ENCODE measurements at regions not wholly inside any gene's neighbourhood (a gene's known extent, or its start where the extent isn't known, plus 50 kb on each side); places are given as distances from the start of the nearest gene placed in this dataset.
"Not testable (repeated sequence)": the region's sequence is repeated elsewhere in the genome, so short reads cannot be mapped to it uniquely, and the experiment has no call there.

DNA sequence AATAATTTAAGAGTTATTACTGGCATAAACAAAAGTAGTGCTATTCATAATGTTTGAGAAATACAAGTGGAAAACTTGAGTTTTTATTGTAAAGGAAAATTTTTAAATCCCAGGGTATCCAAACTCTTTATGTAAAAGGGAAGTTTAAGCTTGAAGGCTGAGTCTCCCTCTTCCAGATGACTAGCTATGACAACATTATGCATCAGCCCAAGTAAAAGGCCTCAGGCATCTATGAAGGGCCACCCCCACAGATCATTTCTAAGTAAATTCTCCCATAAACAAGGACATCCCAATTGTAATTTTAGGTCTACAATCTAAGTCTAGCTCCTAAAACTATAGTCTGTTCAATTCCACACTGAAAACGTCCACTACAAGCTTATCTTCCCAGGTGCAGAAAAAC lies 166.2 kb upstream of the STEAP1 start:
- no peaks in the 10 kb centered on the region for H3K4me1 Mint-ChIP-seq
- no peak overlapping the region for H3K4me3 Mint-ChIP-seq
- no peaks in the 10 kb centered on the region for H3K27me3 Mint-ChIP-seq
- H3K9me3 Mint-ChIP-seq: peaks cover 3% of the 10 kb centered on the region
- ATAC-seq: no peak
- no peaks in the 10 kb centered on the region for H3K36me3 Mint-ChIP-seq
- H3K27ac Mint-ChIP-seq: no peak overlapping the region

GRCh38 chr7:89989454-89989853 lies 164.8 kb upstream of the STEAP1 start:
- H3K27me3 Mint-ChIP-seq: no peaks in the 10 kb centered on the region
- H3K9me3 Mint-ChIP-seq: no peaks in the 10 kb centered on the region
- no peak for ATAC-seq
- no peak overlapping the region for H3K27ac Mint-ChIP-seq
- H3K4me3 Mint-ChIP-seq: no peak overlapping the region
- H3K4me1 Mint-ChIP-seq: no peaks in the 10 kb centered on the region
- H3K36me3 Mint-ChIP-seq: no peaks in the 10 kb centered on the region

DNA sequence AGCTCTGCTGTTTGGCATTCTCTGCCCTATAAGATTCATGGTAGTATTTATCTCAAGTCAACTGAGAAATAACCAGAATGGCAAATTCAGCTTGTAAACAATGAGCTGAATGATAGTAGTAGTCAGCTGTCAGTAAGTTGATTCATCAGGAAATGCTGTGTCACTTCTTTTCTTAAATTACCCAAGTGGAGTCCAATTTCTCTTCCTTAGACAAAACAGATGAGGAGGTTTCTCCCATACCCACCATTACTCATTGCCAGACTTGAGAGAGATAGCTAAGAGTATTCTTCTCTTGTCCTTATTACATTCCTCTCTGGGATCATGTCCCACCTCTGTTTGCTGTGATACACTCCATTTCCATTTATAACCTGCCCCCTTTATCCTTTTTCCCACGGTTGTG lies 159.8 kb upstream of the STEAP1 start:
- no peak for ATAC-seq
- H3K36me3 Mint-ChIP-seq: no peaks in the 10 kb centered on the region
- no peak overlapping the region for H3K4me3 Mint-ChIP-seq
- H3K4me1 Mint-ChIP-seq: no peaks in the 10 kb centered on the region
- no peaks in the 10 kb centered on the region for H3K27me3 Mint-ChIP-seq
- H3K27ac Mint-ChIP-seq: no peak overlapping the region
- H3K9me3 Mint-ChIP-seq: peaks cover 10% of the 10 kb centered on the region

DNA sequence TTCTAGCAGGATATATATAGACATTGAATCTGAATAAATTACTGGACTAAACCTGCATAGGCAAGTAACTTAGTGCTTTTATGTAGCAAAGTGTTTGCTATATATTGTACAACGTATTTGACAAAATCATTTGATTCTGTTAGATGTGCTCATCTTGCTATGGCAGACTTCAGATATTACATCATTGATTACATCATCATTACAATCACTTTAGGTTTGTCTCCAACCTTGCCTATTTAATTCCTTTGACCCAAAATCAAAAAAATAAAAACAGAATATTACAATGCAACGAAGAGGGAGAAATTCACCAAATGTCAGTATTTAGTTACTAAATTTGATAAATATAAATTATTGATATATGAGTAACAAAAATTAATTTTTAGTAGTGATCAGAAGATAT lies 155.7 kb upstream of the STEAP1 start:
- Mint-ChIP-seq H3K4me3 (no peak overlapping the region), H3K27ac (no peak overlapping the region), H3K9me3 (peaks cover 10% of the 10 kb centered on the region), H3K36me3 (no peaks in the 10 kb centered on the region), H3K4me1 (no peaks in the 10 kb centered on the region), H3K27me3 (no peaks in the 10 kb centered on the region)
- ATAC-seq: no peak

DNA sequence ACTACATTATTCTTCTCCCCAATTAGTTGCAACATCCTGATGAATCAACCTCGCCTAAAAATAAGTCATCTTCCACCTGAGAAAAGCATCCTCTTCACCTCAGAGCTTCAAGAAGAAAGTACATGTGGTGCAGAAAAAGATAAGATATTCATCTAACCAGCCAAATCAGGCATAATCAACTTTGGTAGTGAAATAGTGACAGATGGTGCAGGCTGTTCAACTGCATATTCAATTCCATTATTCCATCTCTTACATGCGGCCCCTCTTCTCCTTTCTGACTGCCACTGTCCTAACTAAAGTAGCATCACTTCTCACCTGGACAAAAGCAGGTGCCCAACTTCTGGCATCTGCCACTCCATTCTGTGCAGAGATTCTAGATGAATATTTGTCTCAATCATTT lies 148.4 kb upstream of the STEAP1 start:
- ATAC-seq: no peak
- no peak overlapping the region for H3K4me3 Mint-ChIP-seq
- H3K36me3 Mint-ChIP-seq: no peaks in the 10 kb centered on the region
- H3K9me3 Mint-ChIP-seq: peaks cover 3% of the 10 kb centered on the region
- H3K27ac Mint-ChIP-seq: no peak overlapping the region
- H3K4me1 Mint-ChIP-seq: no peaks in the 10 kb centered on the region
- H3K27me3 Mint-ChIP-seq: no peaks in the 10 kb centered on the region

- Mint-ChIP-seq H3K4me3 (no peak overlapping the region), H3K27ac (no peak overlapping the region), H3K36me3 (no peaks in the 10 kb centered on the region), H3K27me3 (no peaks in the 10 kb centered on the region), H3K4me1 (no peaks in the 10 kb centered on the region), H3K9me3 (peaks cover 3% of the 10 kb centered on the region)
- ATAC-seq: no peak
Observed at GRCh38 chr7:90007001-90007654, 147.1 kb upstream of the STEAP1 start.

GRCh38 chr7:90007831-90008230 lies 146.4 kb upstream of the STEAP1 start:
- ATAC-seq: no peak
- Mint-ChIP-seq H3K4me3 (no peak overlapping the region), H3K9me3 (peaks cover 3% of the 10 kb centered on the region), H3K36me3 (no peaks in the 10 kb centered on the region), H3K27ac (no peak overlapping the region), H3K27me3 (no peaks in the 10 kb centered on the region), H3K4me1 (no peaks in the 10 kb centered on the region)

DNA sequence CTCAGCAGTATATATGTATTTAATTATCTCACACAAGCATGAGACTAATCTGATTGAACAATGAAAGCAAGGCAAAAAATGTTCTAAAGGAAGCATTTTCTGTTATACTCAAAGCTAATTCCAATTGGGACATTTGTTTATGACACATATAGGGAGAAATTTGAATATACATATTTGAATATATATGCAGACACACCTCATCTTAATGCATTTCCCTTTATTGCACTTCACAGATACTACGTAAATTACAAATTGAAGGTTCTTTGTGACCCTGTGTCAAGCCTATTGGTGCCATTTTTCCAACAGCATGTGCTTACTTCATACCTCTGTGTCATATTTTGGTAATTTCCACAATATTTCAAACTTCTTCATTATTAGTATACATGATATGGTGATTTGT lies 132.1 kb upstream of the STEAP1 start:
- ATAC-seq: no peak
- Mint-ChIP-seq H3K9me3 (peaks cover 2% of the 10 kb centered on the region), H3K27me3 (no peaks in the 10 kb centered on the region), H3K27ac (no peak overlapping the region), H3K4me1 (no peaks in the 10 kb centered on the region), H3K4me3 (no peak overlapping the region), H3K36me3 (no peaks in the 10 kb centered on the region)

GRCh38 chr7:90025771-90026170 lies 128.5 kb upstream of the STEAP1 start:
- ATAC-seq: no peak

DNA sequence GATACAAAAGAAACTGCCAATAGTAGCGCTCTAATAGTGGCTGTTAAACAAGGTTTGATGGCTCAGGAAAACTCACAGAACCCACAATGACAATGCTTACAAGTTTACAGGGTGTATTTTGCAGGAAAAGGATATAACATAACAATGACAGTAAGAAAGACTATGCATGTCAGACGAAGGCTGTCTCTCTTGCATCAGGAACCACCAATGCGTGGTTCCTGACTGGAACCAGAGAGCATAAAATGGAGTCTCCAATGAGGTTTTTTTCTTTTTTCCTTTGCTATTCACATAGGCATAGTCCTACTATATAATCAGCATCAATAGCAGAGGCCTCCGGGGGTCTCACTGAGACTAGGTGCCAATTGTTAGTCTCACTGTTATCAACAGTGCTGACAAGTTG lies 120.4 kb upstream of the STEAP1 start:
- Mint-ChIP-seq H3K36me3 (no peaks in the 10 kb centered on the region), H3K4me3 (no peak overlapping the region), H3K27ac (no peak overlapping the region), H3K4me1 (no peaks in the 10 kb centered on the region), H3K27me3 (no peaks in the 10 kb centered on the region), H3K9me3 (peaks cover 7% of the 10 kb centered on the region)
- no peak for ATAC-seq

More at GRCh38 chr7:90025771-90026170, 128.5 kb upstream of the STEAP1 start:
- Mint-ChIP-seq H3K9me3 (peaks cover 2% of the 10 kb centered on the region), H3K36me3 (no peaks in the 10 kb centered on the region), H3K4me3 (no peak overlapping the region), H3K27me3 (no peaks in the 10 kb centered on the region), H3K4me1 (no peaks in the 10 kb centered on the region), H3K27ac (no peak overlapping the region)

DNA sequence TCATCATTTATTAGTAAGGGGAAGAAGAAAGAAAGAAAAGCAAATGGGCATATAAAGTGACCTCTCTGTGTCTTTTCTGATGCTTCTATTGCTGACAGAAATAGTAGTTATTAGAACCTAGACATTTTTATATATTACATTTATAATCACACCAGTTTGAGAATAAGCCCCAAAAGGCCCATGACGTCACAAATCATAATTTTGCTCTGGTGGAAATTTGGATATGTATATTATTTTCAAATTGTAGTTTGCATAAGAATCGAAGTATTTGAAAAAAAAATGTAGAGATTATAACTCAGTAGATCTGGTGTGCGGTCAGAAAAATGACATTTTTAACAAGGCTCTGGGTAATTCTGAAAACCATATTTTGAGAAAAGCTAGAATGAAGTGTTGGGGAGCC lies 101.2 kb upstream of the STEAP1 start:
- Mint-ChIP-seq H3K36me3 (no peaks in the 10 kb centered on the region), H3K27ac (no peak overlapping the region), H3K27me3 (no peaks in the 10 kb centered on the region), H3K4me3 (no peak overlapping the region), H3K9me3 (peaks cover 9% of the 10 kb centered on the region), H3K4me1 (no peaks in the 10 kb centered on the region)
- ATAC-seq: no peak

GRCh38 chr7:90061077-90061476 lies 93.2 kb upstream of the STEAP1 start:
- Mint-ChIP-seq H3K27ac (no peak overlapping the region), H3K4me3 (no peak overlapping the region), H3K27me3 (peaks cover 6% of the 10 kb centered on the region), H3K9me3 (no peaks in the 10 kb centered on the region), H3K4me1 (no peaks in the 10 kb centered on the region), H3K36me3 (no peaks in the 10 kb centered on the region)
- no peak for ATAC-seq

- ATAC-seq: no peak
Observed at GRCh38 chr7:90064370-90064769, 89.9 kb upstream of the STEAP1 start.

GRCh38 chr7:90067171-90067570 lies 87.1 kb upstream of the STEAP1 start:
- Mint-ChIP-seq H3K27ac (no peak overlapping the region), H3K36me3 (no peaks in the 10 kb centered on the region), H3K9me3 (no peaks in the 10 kb centered on the region), H3K27me3 (peaks cover 6% of the 10 kb centered on the region), H3K4me1 (no peaks in the 10 kb centered on the region), H3K4me3 (no peak overlapping the region)
- no peak for ATAC-seq

More at GRCh38 chr7:90064370-90064769, 89.9 kb upstream of the STEAP1 start:
- no peak overlapping the region for H3K4me3 Mint-ChIP-seq
- H3K4me1 Mint-ChIP-seq: no peaks in the 10 kb centered on the region
- peaks cover 6% of the 10 kb centered on the region for H3K27me3 Mint-ChIP-seq
- no peak overlapping the region for H3K27ac Mint-ChIP-seq
- no peaks in the 10 kb centered on the region for H3K9me3 Mint-ChIP-seq
- H3K36me3 Mint-ChIP-seq: no peaks in the 10 kb centered on the region

GRCh38 chr7:90070238-90070637 lies 84.0 kb upstream of the STEAP1 start:
- H3K4me3 Mint-ChIP-seq, H3K27me3 Mint-ChIP-seq, H3K4me1 Mint-ChIP-seq, H3K36me3 Mint-ChIP-seq, ATAC-seq, H3K9me3 Mint-ChIP-seq, H3K27ac Mint-ChIP-seq: not testable (repeated sequence)

DNA sequence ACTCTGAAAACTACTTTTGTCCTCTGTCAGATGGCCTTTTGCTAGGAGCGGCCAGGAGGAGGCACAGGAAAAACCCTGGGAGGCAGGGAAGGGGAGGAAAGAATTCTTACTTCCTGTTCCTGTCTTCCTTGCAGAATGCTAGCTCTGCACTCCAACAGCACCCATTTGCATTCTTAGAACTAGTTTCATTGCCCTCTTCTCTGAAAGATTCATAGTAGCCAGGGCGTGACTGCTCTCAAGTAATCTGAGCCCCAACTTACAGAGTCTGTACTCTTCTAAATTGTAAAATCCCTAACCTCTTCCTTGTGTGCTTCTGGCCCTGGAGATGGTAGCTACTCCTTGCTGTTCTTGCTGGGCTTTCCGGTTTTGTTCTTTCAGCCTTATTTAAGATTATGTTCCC lies 75.3 kb upstream of the STEAP1 start:
- Mint-ChIP-seq H3K4me1 (no peaks in the 10 kb centered on the region), H3K36me3 (no peaks in the 10 kb centered on the region), H3K4me3 (no peak overlapping the region), H3K27me3 (no peaks in the 10 kb centered on the region), H3K9me3 (peaks cover 3% of the 10 kb centered on the region), H3K27ac (no peak overlapping the region)
- ATAC-seq: no peak

GRCh38 chr7:90081621-90082020 lies 72.6 kb upstream of the STEAP1 start:
- Mint-ChIP-seq H3K4me1 (no peaks in the 10 kb centered on the region), H3K4me3 (no peak overlapping the region)

More at GRCh38 chr7:90081621-90082020, 72.6 kb upstream of the STEAP1 start:
- peaks cover 10% of the 10 kb centered on the region for H3K27me3 Mint-ChIP-seq
- no peak overlapping the region for H3K27ac Mint-ChIP-seq
- no peak for ATAC-seq
- no peaks in the 10 kb centered on the region for H3K36me3 Mint-ChIP-seq
- no peaks in the 10 kb centered on the region for H3K9me3 Mint-ChIP-seq
